Tongue (tissue), 1 donor: ENCODE measurements at regions not wholly inside any gene's neighbourhood (a gene's known extent, or its start where the extent isn't known, plus 50 kb on each side); places are given as distances from the start of the nearest gene placed in this dataset.
"Not testable (repeated sequence)": the region's sequence is repeated elsewhere in the genome, so short reads cannot be mapped to it uniquely, and the experiment has no call there.

Source experiments
- DNase-seq: peaks from one replicate; pipeline ENCODE4 v3.0.0-alpha.2; 2015

- DNase-seq: no peak
Observed at GRCh38 chr2:143950704-143951103, 569.2 kb downstream of the ZEB2 start.

GRCh38 chr2:143949121-143949848, 570.6 kb downstream of the ZEB2 start:
- no peak for DNase-seq

GRCh38 chr2:143948710-143949109, 571.2 kb downstream of the ZEB2 start:
- DNase-seq: no peak

- no peak for DNase-seq
Observed at GRCh38 chr2:143946436-143947391, 573.2 kb downstream of the ZEB2 start.

- no peak for DNase-seq
Observed at GRCh38 chr2:143942486-143942885, 577.4 kb downstream of the ZEB2 start.

- DNase-seq: no peak
Observed at GRCh38 chr2:143940720-143941119, 579.2 kb downstream of the ZEB2 start.

- peak; percentile 83 for DNase-seq
Observed at GRCh38 chr2:143939626-143940330, 580.1 kb downstream of the ZEB2 start.

GRCh38 chr2:143937723-143938350, 582.1 kb downstream of the ZEB2 start:
- peak; percentile 56 for DNase-seq

GRCh38 chr2:143936848-143937722, 582.8 kb downstream of the ZEB2 start:
- peak; percentile 67 for DNase-seq

- DNase-seq: no peak
Observed at GRCh38 chr2:143936538-143936847, 583.4 kb downstream of the ZEB2 start.

- DNase-seq: peak; percentile 41
Observed at GRCh38 chr2:143935482-143935752, 584.5 kb downstream of the ZEB2 start.

GRCh38 chr2:143934626-143935481, 585.1 kb downstream of the ZEB2 start:
- DNase-seq: no peak

GRCh38 chr2:143933946-143934569, 585.9 kb downstream of the ZEB2 start:
- no peak for DNase-seq

- DNase-seq: no peak
Observed at GRCh38 chr2:143930891-143931290, 589.0 kb downstream of the ZEB2 start.

- no peak for DNase-seq
Observed at GRCh38 chr2:143928613-143929012, 591.3 kb downstream of the ZEB2 start.

GRCh38 chr2:143928184-143928583, 591.7 kb downstream of the ZEB2 start:
- no peak for DNase-seq

GRCh38 chr2:143926736-143927135, 593.2 kb downstream of the ZEB2 start:
- DNase-seq: no peak

- DNase-seq: not testable (repeated sequence)
Observed at GRCh38 chr2:143922261-143922830, 597.6 kb downstream of the ZEB2 start.

- no peak for DNase-seq
Observed at GRCh38 chr2:143918465-143918989, 601.4 kb downstream of the ZEB2 start.

GRCh38 chr2:143916781-143917180, 603.1 kb downstream of the ZEB2 start:
- DNase-seq: no peak
